A549 (cell line): ENCODE measurements at regions not wholly inside any gene's neighbourhood (a gene's known extent, or its start where the extent isn't known, plus 50 kb on each side); places are given as distances from the start of the nearest gene placed in this dataset.
A peak's percentile ranks its signal among the peaks of the same experiment; 100 is the strongest.

ENCODE experiments used
- ATAC-seq, 2 experiments: fragments of 200-7000 bp in 1 of 2; fragments of >200 bp in 1 of 2; cut with Nextera tagmentation in 1 of 2; cut with Tn5 transposase in 1 of 2; 3 replicates each; pipeline versions ENCODE4 v1.8.0 to v1.9.1; 2018 to 2020; ENCODE audit warnings: mild to moderate bottlenecking in 1 of 2, moderate library complexity in 1 of 2
- CTCF ChIA-PET: fragments of 300-600 bp; sonication (Branson Sonifier 250); formaldehyde crosslinking; extraction: SDS; loops from one replicate; lab custom pipeline; 2021; ENCODE audit warnings: antibody characterized with exemption, inconsistent platforms; lab: Yijun Ruan, JAX
- POLR2A ChIA-PET: fragments of 350-600 bp; formaldehyde crosslinking; extraction: SDS; loops from one replicate; lab custom pipeline; 2021; ENCODE audit warnings: antibody characterized with exemption, inconsistent platforms; lab: Yijun Ruan, JAX
- DNase-seq, 2 experiments: peaks; one replicate each; pipeline versions ENCODE4 v3.0.0 to v3.0.0-alpha.2; 2011 to 2016; ENCODE audit warnings: low read depth in 1 of 2, low spot score in 1 of 2
- FAIRE-seq: peaks from 2 replicates; lab custom pipeline; 2011; peaks lifted over from hg19 to GRCh38; lab: Jason Lieb, UNC
- H3K27ac ChIP-seq, 2 experiments: fragments of >200 bp; sonication (Bioruptor Twin); formaldehyde crosslinking; 3 replicates each; pipeline ENCODE4 v1.5.1; 2016 to 2017
- H3K4me1 ChIP-seq: fragments of >200 bp; sonication (Bioruptor Twin); formaldehyde crosslinking; 3 replicates; pipeline ENCODE4 v1.6.1; 2016
- H3K4me2 ChIP-seq: fragments of >200 bp; sonication (Bioruptor Twin); formaldehyde crosslinking; 3 replicates; pipeline ENCODE4 v1.6.1; 2016
- H3K4me3 ChIP-seq: fragments of >200 bp; sonication (Bioruptor Twin); formaldehyde crosslinking; 3 replicates; pipeline ENCODE4 v1.5.1; 2016
- H3K9me3 ChIP-seq: fragments of >200 bp; sonication (Bioruptor Twin); formaldehyde crosslinking; 3 replicates; pipeline ENCODE4 v1.6.1; 2016
- CBX2 ChIP-seq: fragments of 200-600 bp; sonication (generic); IDR thresholded peaks from 2 replicates; pipeline ENCODE4 v1.6.1; 2016; ENCODE audit warnings: low read depth, mild to moderate bottlenecking, borderline replicate concordance
- CBX8 ChIP-seq: fragments of 200-600 bp; sonication (generic); IDR thresholded peaks from 2 replicates; pipeline ENCODE4 v1.6.1; 2016
- CHD4 ChIP-seq: fragments of 200-600 bp; sonication (generic); IDR thresholded peaks from 2 replicates; pipeline ENCODE4 v1.6.1; 2016; ENCODE audit warnings: antibody characterized with exemption, mild to moderate bottlenecking, borderline replicate concordance
- EHF ChIP-seq: fragments of 250-450 bp; sonication (Bioruptor Pico); IDR thresholded peaks from 2 replicates; pipeline ENCODE4 v1.5.0; 2020; ENCODE audit warnings: mild to moderate bottlenecking
- HEYL ChIP-seq: fragments of 250-450 bp; sonication (Bioruptor Pico); IDR thresholded peaks from 2 replicates; pipeline ENCODE4 v1.8.0; 2021; ENCODE audit warnings: mild to moderate bottlenecking, moderate library complexity
- HOXB13 ChIP-seq: fragments of 250-450 bp; sonication (Bioruptor Pico); IDR thresholded peaks from 2 replicates; pipeline ENCODE4 v1.5.0; 2020; ENCODE audit warnings: low read depth, mild to moderate bottlenecking, moderate library complexity
- HOXB5 ChIP-seq: fragments of 250-450 bp; sonication (Bioruptor Pico); IDR thresholded peaks from 2 replicates; pipeline ENCODE4 v1.5.0; 2020; ENCODE audit warnings: mild to moderate bottlenecking, moderate library complexity
- KDM5A ChIP-seq: fragments of 200-600 bp; sonication (generic); IDR thresholded peaks from 2 replicates; pipeline ENCODE4 v1.6.1; 2016; ENCODE audit warnings: antibody characterized with exemption, mild to moderate bottlenecking
- NPAS2 ChIP-seq: fragments of 250-450 bp; sonication (Bioruptor Pico); IDR thresholded peaks from 2 replicates; pipeline ENCODE4 v1.8.0; 2022; ENCODE audit warnings: mild to moderate bottlenecking, moderate library complexity, borderline replicate concordance
- RNF2 ChIP-seq: fragments of 200-600 bp; sonication (generic); IDR thresholded peaks from 2 replicates; pipeline ENCODE4 v1.6.1; 2016; ENCODE audit warnings: low read depth, mild to moderate bottlenecking, antibody characterized with exemption, moderate library complexity, borderline replicate concordance
- TFCP2L1 ChIP-seq: fragments of 250-450 bp; sonication (Bioruptor Pico); IDR thresholded peaks from 2 replicates; pipeline ENCODE4 v1.5.0; 2021; ENCODE audit warnings: mild to moderate bottlenecking
- ZFP36 ChIP-seq: fragments of 450-650 bp; IDR thresholded peaks from 2 replicates; pipeline ENCODE4 v1.6.1; 2014; ENCODE audit warnings: borderline replicate concordance; ENCODE audit not compliant: partially characterized antibody
- WGBS: methylation state at CpG from one replicate; pipeline ENCODE4 v1.1.6; 2017; ENCODE audit errors: missing lambda C conversion rate; 5-methylcytosine and 5-hydroxymethylcytosine counted together

DNA sequence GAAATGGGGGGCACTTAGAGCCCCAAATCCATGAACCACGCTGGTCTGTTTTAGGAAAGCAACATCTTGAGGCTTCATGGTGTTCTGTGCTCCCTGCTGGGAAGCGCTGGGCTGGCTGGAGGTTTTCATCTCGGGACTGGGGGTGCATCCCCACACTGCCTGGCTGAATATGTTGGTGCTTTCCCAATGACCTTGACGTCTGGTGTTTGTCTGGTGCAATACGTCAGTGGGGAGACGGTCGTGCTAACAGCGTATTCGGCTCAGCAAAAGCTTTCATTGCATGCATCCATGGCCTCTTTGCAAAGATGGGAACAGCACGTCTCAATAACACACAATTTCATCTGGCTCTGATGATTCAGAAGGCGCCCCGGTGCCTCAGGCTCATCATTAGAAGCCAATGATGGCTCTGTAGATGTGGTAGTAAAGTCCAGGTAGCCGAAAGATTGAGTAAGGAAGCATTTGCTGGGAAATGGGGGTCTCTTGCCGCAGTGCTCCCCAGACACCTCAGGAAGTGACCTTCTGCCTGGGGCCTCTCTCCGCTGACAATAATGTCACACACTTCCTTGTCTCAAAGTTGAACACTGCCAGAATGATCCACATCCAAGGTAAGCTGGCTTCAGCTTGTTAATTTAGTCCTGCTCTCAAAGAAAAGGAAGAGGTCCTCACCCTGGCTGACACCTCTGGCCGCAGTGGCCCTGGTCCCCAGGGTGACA, 97.7 kb downstream of the ING1 start:
- Histone ChIP-seq H3K4me1 (no peaks in the 10 kb centered on the region), H3K4me3 (no peak overlapping the region), H3K4me2 (no peak overlapping the region), H3K9me3 (no peaks in the 10 kb centered on the region), H3K27ac (no peak overlapping the region)
- POLR2A ChIA-PET = no interaction called here
- no peak for TF ChIP-seq CBX2
- no peak for TF ChIP-seq NPAS2 (CRISPR knock-in tag)
- TF ChIP-seq CHD4 = no peak
- no peak for TF ChIP-seq CBX8
- ATAC-seq (peak in 1 of 2 experiments; percentile 31; a peak in 1 of 6 replicates), FAIRE-seq (no peak), DNase-seq (no peak)
- WGBS = 71% methylated on average over 16 of the region's 16 CpGs
- CTCF ChIA-PET = no interaction called here

GRCh38 chr13:110811771-110812120, 98.2 kb downstream of the ING1 start:
- H3K27ac ChIP-seq = no peak overlapping the region
- 71% methylated on average over 8 of the region's 8 CpGs for WGBS
- no peaks in the 10 kb centered on the region for H3K4me1 ChIP-seq
- DNase-seq (no peak), FAIRE-seq (no peak), ATAC-seq (no peak)
- POLR2A ChIA-PET = no interaction called here
- CTCF ChIA-PET = interaction anchor here (1.2 kb wide), 1 partner anchor 129 kb away, joined by 4 read pairs; no protein-coding TSS in a partner anchor
- no peak overlapping the region for H3K4me3 ChIP-seq
- H3K9me3 ChIP-seq = no peaks in the 10 kb centered on the region
- no peak for TF ChIP-seq CHD4
- no peak for TF ChIP-seq HOXB5 (CRISPR knock-in tag)
- no peak for TF ChIP-seq CBX8
- TF ChIP-seq ZFP36 = no peak
- TF ChIP-seq TFCP2L1 = no peak
- no peak overlapping the region for H3K4me2 ChIP-seq

GRCh38 chr13:110812121-110812868, 98.8 kb downstream of the ING1 start:
- ATAC-seq = no peak
- WGBS = 77% methylated on average over 37 of the region's 48 CpGs
- ChIA-PET CTCF (interaction anchor here (1.2 kb wide), 1 partner anchor 129 kb away, joined by 4 read pairs; no protein-coding TSS in a partner anchor), POLR2A (no interaction called here)
- TF ChIP-seq KDM5A (no peak), EHF (no peak), HOXB13 (CRISPR knock-in tag) (no peak)
- Histone ChIP-seq H3K4me3 (no peak overlapping the region), H3K4me2 (no peak overlapping the region), H3K4me1 (no peaks in the 10 kb centered on the region), H3K27ac (no peak overlapping the region), H3K9me3 (no peaks in the 10 kb centered on the region)
- no peak for FAIRE-seq
- DNase-seq = no peak

DNA sequence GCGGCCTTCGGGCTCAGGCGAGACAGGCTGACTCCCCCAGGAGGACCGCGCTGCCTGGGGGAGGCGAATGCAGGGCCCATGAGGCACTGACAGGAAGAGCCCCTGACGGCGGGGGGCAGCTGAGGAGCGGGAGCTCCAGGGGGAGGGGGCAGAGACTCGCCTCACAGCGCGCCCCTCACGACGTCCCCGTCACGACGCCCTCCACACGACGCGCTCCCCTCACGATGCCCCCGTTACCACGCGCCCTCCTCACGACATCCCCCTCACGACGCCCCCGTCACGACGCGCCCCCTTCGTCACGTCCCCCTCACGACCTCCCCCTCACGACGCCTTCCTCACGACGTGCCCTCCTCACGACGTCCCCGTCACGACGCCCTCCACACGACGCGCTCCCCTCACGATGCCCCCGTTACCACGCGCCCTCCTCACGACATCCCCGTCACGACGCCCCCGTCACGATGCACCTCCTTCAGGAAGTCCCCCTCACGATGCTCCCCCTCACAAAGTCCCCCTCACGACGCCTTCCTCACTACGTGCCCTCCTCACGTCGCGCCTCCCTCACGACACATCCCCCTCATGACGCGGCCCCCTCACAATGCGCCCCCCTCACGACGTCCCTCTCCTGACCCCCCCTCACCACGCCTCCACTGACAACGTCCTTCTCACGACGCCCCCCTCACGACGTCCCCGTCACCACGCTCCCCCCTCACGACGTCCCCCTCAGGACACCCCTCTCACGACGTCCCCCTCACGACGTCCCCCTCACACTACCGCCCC, 99.6 kb downstream of the ING1 start:
- CTCF ChIA-PET = interaction anchor here (1.2 kb wide), 1 partner anchor 130 kb away, joined by 4 read pairs; no protein-coding TSS in a partner anchor
- TF ChIP-seq RNF2 = no peak
- no peak for TF ChIP-seq HEYL (CRISPR knock-in tag)
- no peak for TF ChIP-seq TFCP2L1
- no peak overlapping the region for H3K27ac ChIP-seq
- WGBS = 92% methylated on average over 25 of the region's 84 CpGs
- POLR2A ChIA-PET = no interaction called here
- FAIRE-seq (no peak), ATAC-seq (no peak), DNase-seq (no peak)
- H3K9me3 ChIP-seq = no peaks in the 10 kb centered on the region
- H3K4me1 ChIP-seq = no peaks in the 10 kb centered on the region
- no peak overlapping the region for H3K4me3 ChIP-seq
- no peak overlapping the region for H3K4me2 ChIP-seq
